ENCODE measurements at regions not wholly inside any gene's neighbourhood (a gene's known extent, or its start where the extent isn't known, plus 50 kb on each side); places are given as distances from the start of the nearest gene placed in this dataset.

- TF ChIP-seq CTCF (IDR thresholded peaks at IDR 0.05) (no peak), POLR2A (IDR thresholded peaks at IDR 0.05) (no peak)
These were observed 465.4 kb upstream of the PBX1 start for GRCh38 chr1:164093543-164093942.
